Kidney (tissue), 13 donors: ENCODE measurements at regions not wholly inside any gene's neighbourhood (a gene's known extent, or its start where the extent isn't known, plus 50 kb on each side); places are given as distances from the start of the nearest gene placed in this dataset.
A peak's percentile ranks its signal among the peaks of the same experiment; 100 is the strongest.

Source experiments
- DNase-seq, 5 donors: peaks; one replicate each; pipeline ENCODE4 v3.0.0-alpha.2; 2013 to 2020
- FAIRE-seq: peaks from 2 replicates; lab custom pipeline; 2012; peaks lifted over from hg19 to GRCh38; lab: Jason Lieb, UNC
- H3K27ac ChIP-seq, 2 donors: one replicate each; pipeline ENCODE4 v1.7.0; 2013; ENCODE audit warnings: low read depth in 2 of 2, low read length in 2 of 2, inconsistent platforms in 1 of 2
- H3K27me3 ChIP-seq: one replicate; pipeline ENCODE4 v1.7.1; 2013; ENCODE audit warnings: low read length, inconsistent platforms; ENCODE audit not compliant: control insufficient read depth, insufficient read depth
- H3K36me3 ChIP-seq, 3 donors: one replicate each; pipeline versions ENCODE4 v1.7.0 to v1.7.1; 2013; ENCODE audit warnings: low read length in 3 of 3, control low read depth in 1 of 3, inconsistent platforms in 1 of 3; ENCODE audit not compliant: insufficient read depth in 3 of 3, control insufficient read depth in 2 of 3
- H3K4me1 ChIP-seq, 3 donors: one replicate each; pipeline versions ENCODE4 v1.7.0 to v1.7.1; 2013; ENCODE audit warnings: low read length in 3 of 3, inconsistent platforms in 1 of 3, low read depth in 1 of 3; ENCODE audit not compliant: control insufficient read depth in 2 of 3, insufficient read depth in 2 of 3
- H3K4me3 ChIP-seq, 3 donors: one replicate each; pipeline versions ENCODE4 v1.7.0 to v1.8.1; 2013; ENCODE audit warnings: low read length in 3 of 3, control low read depth in 1 of 3, inconsistent platforms in 1 of 3
- H3K9ac ChIP-seq, 3 donors: one replicate each; pipeline versions ENCODE4 v1.7.0 to v1.7.1; 2013; ENCODE audit warnings: low read length in 3 of 3, control low read depth in 1 of 3, inconsistent platforms in 1 of 3
- H3K9me3 ChIP-seq, 3 donors: one replicate each; pipeline versions ENCODE4 v1.7.0 to v1.7.1; 2013; ENCODE audit warnings: low read length in 3 of 3, control low read depth in 1 of 3, inconsistent platforms in 1 of 3; ENCODE audit not compliant: control insufficient read depth in 2 of 3, insufficient read depth in 1 of 3
- CTCF ChIP-seq: IDR thresholded peaks from 3 replicates; pipeline ENCODE4 v1.5.1; 2012; ENCODE audit warnings: mild to moderate bottlenecking, moderate library complexity, borderline replicate concordance; ENCODE audit not compliant: insufficient read depth; ENCODE audit errors: extremely low read depth
- intact Hi-C: fragments of 100-400 bp; cut with DNase I; formaldehyde crosslinking; loops from one replicate; pipeline ENCODE4 v1.11.1; 2022
- donor health status: control.
- donor health status: control.
- donor health status: control.
- donor health status: control.
- donor health status: control.
- donor health status: DM: yes; HTN: yes; CAD: no.
- donor health status: Normal renal cell carcinoma (clear cell type).

DNA sequence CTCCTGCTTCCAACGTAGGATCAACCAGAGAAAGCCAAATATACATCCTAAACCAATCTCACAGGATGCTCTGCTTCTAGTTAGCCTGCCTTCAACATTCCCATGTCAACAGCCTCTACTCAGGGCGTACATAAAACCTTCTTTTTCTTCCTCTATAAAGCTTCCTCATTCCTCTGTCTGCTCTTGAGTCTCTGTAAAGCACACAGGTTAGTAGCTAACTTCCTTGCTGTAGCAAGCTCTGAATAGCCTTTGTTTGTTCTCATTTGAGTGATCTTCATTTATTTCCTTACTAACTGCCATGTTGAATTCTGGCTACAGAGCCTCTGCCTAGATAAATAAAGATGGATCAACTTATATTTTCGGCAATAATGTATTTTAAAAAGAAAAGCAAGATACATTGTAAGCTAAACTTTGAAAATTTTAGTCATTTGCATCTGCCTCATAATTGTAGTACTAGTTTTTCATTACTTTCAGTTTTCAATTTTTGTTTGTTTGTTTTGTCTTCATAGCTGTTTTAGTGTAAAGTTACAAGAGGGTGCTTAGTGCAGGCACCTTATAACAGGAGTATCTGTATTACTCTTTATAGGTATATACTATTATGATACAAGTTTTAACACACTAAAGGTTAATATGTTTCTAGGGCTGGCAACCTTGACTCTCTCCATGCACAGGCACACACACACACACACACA lies 498.2 kb downstream of the PYDC2 start:
- H3K27me3 ChIP-seq: no peaks in the 10 kb centered on the region
- DNase-seq: peak in 1 of 5 donors; percentile 18
- no peak overlapping the region for H3K27ac ChIP-seq
- FAIRE-seq: no peak
- H3K9me3 ChIP-seq: no peaks in the 10 kb centered on the region
- H3K4me3 ChIP-seq: no peak overlapping the region
- TF ChIP-seq CTCF: no peak
- no peaks in the 10 kb centered on the region for H3K4me1 ChIP-seq
- no peak overlapping the region for H3K9ac ChIP-seq
- intact Hi-C loops: no loop called here
- no peaks in the 10 kb centered on the region for H3K36me3 ChIP-seq

DNA sequence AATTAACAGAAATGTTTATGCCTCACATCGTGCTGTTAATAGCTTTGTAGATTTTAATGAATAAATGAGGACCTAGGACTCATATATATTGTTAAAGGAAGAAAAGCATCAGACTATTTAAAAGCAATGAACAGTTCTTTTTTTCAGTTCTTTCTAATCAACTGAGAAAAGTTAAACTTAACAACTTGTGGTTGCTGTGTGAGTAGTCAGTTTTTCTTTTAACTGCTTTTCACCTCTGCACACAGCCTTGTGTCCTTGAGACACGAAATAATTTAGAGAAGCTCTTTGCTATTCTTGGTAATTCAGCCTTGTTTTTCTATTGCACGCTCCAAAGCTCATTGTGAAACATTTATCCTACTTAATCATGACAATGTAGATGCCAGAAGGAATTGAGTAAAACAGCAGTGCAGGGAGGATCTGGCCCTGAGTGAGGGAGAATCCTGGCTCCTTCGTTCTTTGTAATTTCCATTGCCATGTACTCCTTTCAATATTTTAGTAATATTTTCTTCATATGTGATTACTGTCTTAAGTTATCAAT lies 499.0 kb downstream of the PYDC2 start:
- intact Hi-C loops: no loop called here
- Histone ChIP-seq H3K36me3 (no peaks in the 10 kb centered on the region), H3K9me3 (no peaks in the 10 kb centered on the region), H3K9ac (no peak overlapping the region), H3K27ac (no peak overlapping the region), H3K4me1 (no peaks in the 10 kb centered on the region), H3K4me3 (no peak overlapping the region), H3K27me3 (no peaks in the 10 kb centered on the region)
- FAIRE-seq: no peak
- TF ChIP-seq CTCF: no peak
- DNase-seq: peak in 3 of 5 donors; percentile 27 to 90 (median 84)

- no peaks in the 10 kb centered on the region for H3K27me3 ChIP-seq
- no peaks in the 10 kb centered on the region for H3K4me1 ChIP-seq
- FAIRE-seq (no peak), DNase-seq (peak in 1 of 5 donors; percentile 39)
- H3K27ac ChIP-seq: no peak overlapping the region
- no peak for TF ChIP-seq CTCF
- no peaks in the 10 kb centered on the region for H3K9me3 ChIP-seq
- intact Hi-C loops: no loop called here
- no peak overlapping the region for H3K9ac ChIP-seq
- H3K4me3 ChIP-seq: no peak overlapping the region
- H3K36me3 ChIP-seq: no peaks in the 10 kb centered on the region
These were observed 500.1 kb downstream of the PYDC2 start for GRCh38 chr3:191961022-191961421.
